ENCODE measurements at regions not wholly inside any gene's neighbourhood (a gene's known extent, or its start where the extent isn't known, plus 50 kb on each side); places are given as distances from the start of the nearest gene placed in this dataset.

- Histone ChIP-seq H3K14ac (ENCODE audit: low read length) (no peak overlapping the region), H3K4me1 (ENCODE audit: control insufficient read depth in 1 of 2, insufficient read depth in 2 of 2, low read length in 2 of 2) (no peaks in the 10 kb centered on the region), H3K23ac (ENCODE audit: low read length) (no peak overlapping the region), H4K91ac (ENCODE audit: low read depth, low read length) (no peak overlapping the region), H3K79me1 (ENCODE audit: low read length) (no peaks in the 10 kb centered on the region), H2BK5ac (ENCODE audit: low read depth, low read length, poor library complexity) (no peak overlapping the region), H3K36me3 (ENCODE audit: control insufficient read depth in 1 of 2, insufficient read depth in 2 of 2, low read length in 2 of 2) (no peaks in the 10 kb centered on the region), H3K4me3 (ENCODE audit: low read depth, low read length) (no peak overlapping the region), H2AK5ac (ENCODE audit: low read length) (no peak overlapping the region), H3K9ac (ENCODE audit: low read length) (no peak overlapping the region), H4K8ac (ENCODE audit: low read depth, low read length) (no peak overlapping the region), H2AFZ (ENCODE audit: insufficient read depth, low read length, poor library complexity) (no peak overlapping the region), H4K12ac (ENCODE audit: low read depth, low read length) (no peak overlapping the region), H3K9me3 (ENCODE audit: insufficient read depth, low read depth, low read length) (peaks cover 3% of the 10 kb centered on the region), H3K4ac (ENCODE audit: low read depth, low read length) (no peak overlapping the region), H3K27ac (ENCODE audit: low read depth, low read length) (no peak overlapping the region), H3K27me3 (ENCODE audit: insufficient read depth, low read length) (no peaks in the 10 kb centered on the region), H2BK120ac (ENCODE audit: insufficient read depth, low read length, poor library complexity) (no peak overlapping the region), H2BK12ac (ENCODE audit: low read length) (no peak overlapping the region), H3K18ac (ENCODE audit: low read length) (no peak overlapping the region), H3K79me2 (ENCODE audit: control insufficient read depth, insufficient read depth, low read length, poor library complexity) (no peaks in the 10 kb centered on the region), H3K4me2 (ENCODE audit: low read length) (no peak overlapping the region)
- no CpG with 5 or more reads among the region's 4 CpGs for WGBS (ENCODE audit: extremely low coverage, insufficient coverage, insufficient read length)
- DNase-seq, result no peak
Observed at GRCh38 chr14:71242237-71242748, 335.0 kb downstream of the PCNX1 start.

- Histone ChIP-seq H3K36me3 (ENCODE audit: control insufficient read depth in 1 of 2, insufficient read depth in 2 of 2, low read length in 2 of 2) (no peaks in the 10 kb centered on the region), H3K27me3 (ENCODE audit: insufficient read depth, low read length) (no peaks in the 10 kb centered on the region), H3K27ac (ENCODE audit: low read depth, low read length) (no peak overlapping the region), H2AK5ac (ENCODE audit: low read length) (no peak overlapping the region), H2AFZ (ENCODE audit: insufficient read depth, low read length, poor library complexity) (no peak overlapping the region), H4K8ac (ENCODE audit: low read depth, low read length) (no peak overlapping the region), H3K4me2 (ENCODE audit: low read length) (no peak overlapping the region), H3K9ac (ENCODE audit: low read length) (no peak overlapping the region), H2BK5ac (ENCODE audit: low read depth, low read length, poor library complexity) (no peak overlapping the region), H3K4me3 (ENCODE audit: low read depth, low read length) (no peak overlapping the region), H3K9me3 (ENCODE audit: insufficient read depth, low read depth, low read length) (peaks cover 3% of the 10 kb centered on the region), H3K4me1 (ENCODE audit: control insufficient read depth in 1 of 2, insufficient read depth in 2 of 2, low read length in 2 of 2) (no peaks in the 10 kb centered on the region), H3K18ac (ENCODE audit: low read length) (no peak overlapping the region), H4K91ac (ENCODE audit: low read depth, low read length) (no peak overlapping the region), H2BK120ac (ENCODE audit: insufficient read depth, low read length, poor library complexity) (no peak overlapping the region), H3K23ac (ENCODE audit: low read length) (no peak overlapping the region), H2BK12ac (ENCODE audit: low read length) (no peak overlapping the region), H3K14ac (ENCODE audit: low read length) (no peak overlapping the region), H3K79me1 (ENCODE audit: low read length) (no peaks in the 10 kb centered on the region), H3K4ac (ENCODE audit: low read depth, low read length) (no peak overlapping the region), H3K79me2 (ENCODE audit: control insufficient read depth, insufficient read depth, low read length, poor library complexity) (no peaks in the 10 kb centered on the region), H4K12ac (ENCODE audit: low read depth, low read length) (no peak overlapping the region)
- WGBS (ENCODE audit: extremely low coverage, insufficient coverage, insufficient read length), result no CpG with 5 or more reads among the region's 1 CpG
- no peak for DNase-seq
Observed at GRCh38 chr14:71243697-71244096, 336.4 kb downstream of the PCNX1 start.

- no peaks in the 10 kb centered on the region for H3K79me1 ChIP-seq (ENCODE audit: low read length)
- H2AFZ ChIP-seq (ENCODE audit: insufficient read depth, low read length, poor library complexity), result no peak overlapping the region
- H2AK5ac ChIP-seq (ENCODE audit: low read length), result no peak overlapping the region
- no peak overlapping the region for H3K9ac ChIP-seq (ENCODE audit: low read length)
- H2BK12ac ChIP-seq (ENCODE audit: low read length), result no peak overlapping the region
- no peaks in the 10 kb centered on the region for H3K27me3 ChIP-seq (ENCODE audit: insufficient read depth, low read length)
- H3K36me3 ChIP-seq (ENCODE audit: control insufficient read depth in 1 of 2, insufficient read depth in 2 of 2, low read length in 2 of 2), result no peaks in the 10 kb centered on the region
- H3K4ac ChIP-seq (ENCODE audit: low read depth, low read length), result no peak overlapping the region
- no peak overlapping the region for H2BK120ac ChIP-seq (ENCODE audit: insufficient read depth, low read length, poor library complexity)
- no peak overlapping the region for H4K8ac ChIP-seq (ENCODE audit: low read depth, low read length)
- no peak for DNase-seq
- H3K79me2 ChIP-seq (ENCODE audit: control insufficient read depth, insufficient read depth, low read length, poor library complexity), result no peaks in the 10 kb centered on the region
- H3K14ac ChIP-seq (ENCODE audit: low read length), result no peak overlapping the region
- H4K12ac ChIP-seq (ENCODE audit: low read depth, low read length), result no peak overlapping the region
- H2BK5ac ChIP-seq (ENCODE audit: low read depth, low read length, poor library complexity), result no peak overlapping the region
- H3K23ac ChIP-seq (ENCODE audit: low read length), result no peak overlapping the region
- H3K4me1 ChIP-seq (ENCODE audit: control insufficient read depth in 1 of 2, insufficient read depth in 2 of 2, low read length in 2 of 2), result no peaks in the 10 kb centered on the region
- H3K4me2 ChIP-seq (ENCODE audit: low read length), result no peak overlapping the region
- H3K18ac ChIP-seq (ENCODE audit: low read length), result no peak overlapping the region
- H4K91ac ChIP-seq (ENCODE audit: low read depth, low read length), result no peak overlapping the region
- H3K9me3 ChIP-seq (ENCODE audit: insufficient read depth, low read depth, low read length), result peaks cover 3% of the 10 kb centered on the region
- WGBS (ENCODE audit: extremely low coverage, insufficient coverage, insufficient read length), result no CpG with 5 or more reads among the region's 5 CpGs
- no peak overlapping the region for H3K4me3 ChIP-seq (ENCODE audit: low read depth, low read length)
- no peak overlapping the region for H3K27ac ChIP-seq (ENCODE audit: low read depth, low read length)
Observed at GRCh38 chr14:71244341-71244740, 337.1 kb downstream of the PCNX1 start.

- Histone ChIP-seq H3K9ac (ENCODE audit: low read length) (no peak overlapping the region), H4K91ac (ENCODE audit: low read depth, low read length) (no peak overlapping the region), H3K79me1 (ENCODE audit: low read length) (no peaks in the 10 kb centered on the region), H3K4me3 (ENCODE audit: low read depth, low read length) (no peak overlapping the region), H3K18ac (ENCODE audit: low read length) (no peak overlapping the region), H3K4ac (ENCODE audit: low read depth, low read length) (no peak overlapping the region), H3K23ac (ENCODE audit: low read length) (no peak overlapping the region), H4K12ac (ENCODE audit: low read depth, low read length) (no peak overlapping the region), H4K8ac (ENCODE audit: low read depth, low read length) (no peak overlapping the region), H3K4me2 (ENCODE audit: low read length) (no peak overlapping the region), H3K36me3 (ENCODE audit: control insufficient read depth in 1 of 2, insufficient read depth in 2 of 2, low read length in 2 of 2) (no peaks in the 10 kb centered on the region), H2BK5ac (ENCODE audit: low read depth, low read length, poor library complexity) (no peak overlapping the region), H2BK12ac (ENCODE audit: low read length) (no peak overlapping the region), H3K27me3 (ENCODE audit: insufficient read depth, low read length) (no peaks in the 10 kb centered on the region), H3K27ac (ENCODE audit: low read depth, low read length) (no peak overlapping the region), H3K9me3 (ENCODE audit: insufficient read depth, low read depth, low read length) (peaks cover 3% of the 10 kb centered on the region), H2AFZ (ENCODE audit: insufficient read depth, low read length, poor library complexity) (no peak overlapping the region), H2AK5ac (ENCODE audit: low read length) (no peak overlapping the region), H2BK120ac (ENCODE audit: insufficient read depth, low read length, poor library complexity) (no peak overlapping the region), H3K14ac (ENCODE audit: low read length) (no peak overlapping the region), H3K79me2 (ENCODE audit: control insufficient read depth, insufficient read depth, low read length, poor library complexity) (no peaks in the 10 kb centered on the region), H3K4me1 (ENCODE audit: control insufficient read depth in 1 of 2, insufficient read depth in 2 of 2, low read length in 2 of 2) (no peaks in the 10 kb centered on the region)
- no CpG with 5 or more reads among the region's 8 CpGs for WGBS (ENCODE audit: extremely low coverage, insufficient coverage, insufficient read length)
- no peak for DNase-seq
Observed at GRCh38 chr14:71245659-71246361, 338.6 kb downstream of the PCNX1 start.
